Fibroblast of lung (primary cell): ENCODE measurements at regions not wholly inside any gene's neighbourhood (a gene's known extent, or its start where the extent isn't known, plus 50 kb on each side); places are given as distances from the start of the nearest gene placed in this dataset.

Source experiments
- DNase-seq, 2 donors: peaks; one replicate each; pipeline versions ENCODE4 v3.0.0 to v3.0.0-alpha.2; 2010; ENCODE audit warnings: low read depth in 2 of 2
- H2AFZ ChIP-seq: 2 replicates; pipeline ENCODE4 v1.5.1; 2012; ENCODE audit warnings: low read length, control low read depth, inconsistent platforms
- H3K27ac ChIP-seq: 2 replicates; pipeline ENCODE4 v1.5.1; 2011; ENCODE audit warnings: low read length, control low read depth; ENCODE audit not compliant: insufficient read depth
- H3K27me3 ChIP-seq: 2 replicates; pipeline ENCODE4 v1.5.1; 2011; ENCODE audit warnings: mild to moderate bottlenecking, low read length; ENCODE audit not compliant: control insufficient read depth, insufficient read depth
- H3K36me3 ChIP-seq: 2 replicates; pipeline ENCODE4 v1.5.1; 2011; ENCODE audit warnings: low read length; ENCODE audit not compliant: control insufficient read depth, insufficient read depth
- H3K4me1 ChIP-seq: 2 replicates; pipeline ENCODE4 v1.5.1; 2011; ENCODE audit warnings: low read length; ENCODE audit not compliant: control insufficient read depth, insufficient read depth; ENCODE audit errors: extremely low read depth
- H3K4me2 ChIP-seq: 2 replicates; pipeline ENCODE4 v1.5.1; 2011; ENCODE audit warnings: low read length, control low read depth; ENCODE audit not compliant: insufficient read depth; ENCODE audit errors: extremely low read depth
- H3K4me3 ChIP-seq, 4 experiments: fragments of 200-600 bp in 1 of 4; sonication (generic) in 1 of 4; replicated peaks in 1 of 4; 2 replicates each; pipeline ENCODE4 v1.5.1; 2011 to 2016; ENCODE audit warnings: low read length in 4 of 4, low read depth in 3 of 4, mild to moderate bottlenecking in 3 of 4, control low read depth in 2 of 4, inconsistent platforms in 1 of 4, mixed read lengths in 1 of 4; ENCODE audit not compliant: insufficient read depth in 1 of 4; ENCODE audit errors: control extremely low read depth in 1 of 4
- H3K79me2 ChIP-seq: 2 replicates; pipeline ENCODE4 v1.5.1; 2012; ENCODE audit warnings: mild to moderate bottlenecking, low read length, inconsistent platforms; ENCODE audit not compliant: control insufficient read depth, insufficient read depth
- H3K9ac ChIP-seq: 2 replicates; pipeline ENCODE4 v1.5.1; 2011; ENCODE audit warnings: mild to moderate bottlenecking, low read length, control low read depth; ENCODE audit not compliant: insufficient read depth
- H3K9me3 ChIP-seq: 2 replicates; pipeline ENCODE4 v1.5.1; 2012; ENCODE audit warnings: low read depth, low read length; ENCODE audit not compliant: control insufficient read depth, insufficient read depth
- H4K20me1 ChIP-seq: 2 replicates; pipeline ENCODE4 v1.5.1; 2011; ENCODE audit warnings: low read length; ENCODE audit not compliant: control insufficient read depth, insufficient read depth; ENCODE audit errors: extremely low read depth
- EZH2 ChIP-seq: IDR thresholded peaks from 2 replicates; pipeline ENCODE4 v1.5.1; 2012; ENCODE audit warnings: low read length, control low read depth, mild to moderate bottlenecking; ENCODE audit errors: missing control alignments
- TF ChIP-seq, protein P1 (sequence below), 2 donors: IDR thresholded peaks in 1 of 2; conservative IDR thresholded peaks in 1 of 2; 1 replicate in 1 of 2; 2 replicates in 1 of 2; pipeline ENCODE4 v1.5.1; 2011 to 2012; ENCODE audit warnings: low read length in 2 of 2, control low read depth in 1 of 2, inconsistent platforms in 1 of 2, low read depth in 1 of 2, mild to moderate bottlenecking in 1 of 2

- no peak overlapping the region for H2AFZ ChIP-seq
- H3K27ac ChIP-seq, result no peak overlapping the region
- H3K9me3 ChIP-seq, result no peaks in the 10 kb centered on the region
- H3K27me3 ChIP-seq, result no peaks in the 10 kb centered on the region
- no peaks in the 10 kb centered on the region for H3K79me2 ChIP-seq
- H3K36me3 ChIP-seq, result no peaks in the 10 kb centered on the region
- no peak overlapping the region for H3K9ac ChIP-seq
- no peaks in the 10 kb centered on the region for H4K20me1 ChIP-seq
- no peak for TF ChIP-seq EZH2
- TF ChIP-seq, protein P1, sequence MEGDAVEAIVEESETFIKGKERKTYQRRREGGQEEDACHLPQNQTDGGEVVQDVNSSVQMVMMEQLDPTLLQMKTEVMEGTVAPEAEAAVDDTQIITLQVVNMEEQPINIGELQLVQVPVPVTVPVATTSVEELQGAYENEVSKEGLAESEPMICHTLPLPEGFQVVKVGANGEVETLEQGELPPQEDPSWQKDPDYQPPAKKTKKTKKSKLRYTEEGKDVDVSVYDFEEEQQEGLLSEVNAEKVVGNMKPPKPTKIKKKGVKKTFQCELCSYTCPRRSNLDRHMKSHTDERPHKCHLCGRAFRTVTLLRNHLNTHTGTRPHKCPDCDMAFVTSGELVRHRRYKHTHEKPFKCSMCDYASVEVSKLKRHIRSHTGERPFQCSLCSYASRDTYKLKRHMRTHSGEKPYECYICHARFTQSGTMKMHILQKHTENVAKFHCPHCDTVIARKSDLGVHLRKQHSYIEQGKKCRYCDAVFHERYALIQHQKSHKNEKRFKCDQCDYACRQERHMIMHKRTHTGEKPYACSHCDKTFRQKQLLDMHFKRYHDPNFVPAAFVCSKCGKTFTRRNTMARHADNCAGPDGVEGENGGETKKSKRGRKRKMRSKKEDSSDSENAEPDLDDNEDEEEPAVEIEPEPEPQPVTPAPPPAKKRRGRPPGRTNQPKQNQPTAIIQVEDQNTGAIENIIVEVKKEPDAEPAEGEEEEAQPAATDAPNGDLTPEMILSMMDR (conservative IDR thresholded peaks at IDR 0.05 in 1 of 2, IDR thresholded peaks at IDR 0.05 in 1 of 2; ENCODE audit: low read depth in 1 of 2, low read length in 2 of 2), result no peak
- no peaks in the 10 kb centered on the region for H3K4me1 ChIP-seq
- no peak for DNase-seq
- H3K4me3 ChIP-seq, result no peak overlapping the region
- no peak overlapping the region for H3K4me2 ChIP-seq
Observed at GRCh38 chr2:66017763-66018162, 417.2 kb upstream of the MEIS1 start.

DNA sequence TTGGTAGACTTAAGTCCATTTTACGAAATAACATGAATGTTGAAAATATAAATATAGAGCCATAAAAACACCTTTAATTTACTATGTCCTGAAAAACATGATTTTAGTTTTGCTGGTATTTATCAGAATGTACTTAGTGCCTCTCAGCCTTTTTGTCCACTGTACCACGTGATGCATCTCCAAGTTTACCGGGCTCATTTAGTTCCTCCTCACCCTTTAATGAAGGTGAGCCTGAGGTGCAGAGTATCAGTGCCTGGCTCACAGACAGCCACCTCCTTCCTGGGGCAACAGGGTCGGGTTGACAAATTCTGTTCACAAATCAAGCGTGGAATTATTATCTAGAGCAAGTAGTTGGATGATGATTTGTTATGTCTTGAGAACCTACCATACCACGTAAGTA, 420.5 kb upstream of the MEIS1 start:
- H3K4me1 ChIP-seq, result no peaks in the 10 kb centered on the region
- TF ChIP-seq, protein P1 (conservative IDR thresholded peaks at IDR 0.05 in 1 of 2, IDR thresholded peaks at IDR 0.05 in 1 of 2; ENCODE audit: low read depth in 1 of 2, low read length in 2 of 2), result no peak
- no peak for TF ChIP-seq EZH2
- no peaks in the 10 kb centered on the region for H3K27me3 ChIP-seq
- H4K20me1 ChIP-seq, result no peaks in the 10 kb centered on the region
- no peaks in the 10 kb centered on the region for H3K79me2 ChIP-seq
- no peak for DNase-seq
- no peak overlapping the region for H3K4me3 ChIP-seq
- no peak overlapping the region for H3K4me2 ChIP-seq
- no peaks in the 10 kb centered on the region for H3K9me3 ChIP-seq
- no peak overlapping the region for H3K9ac ChIP-seq
- H3K27ac ChIP-seq, result no peak overlapping the region
- no peak overlapping the region for H2AFZ ChIP-seq
- no peaks in the 10 kb centered on the region for H3K36me3 ChIP-seq

DNA sequence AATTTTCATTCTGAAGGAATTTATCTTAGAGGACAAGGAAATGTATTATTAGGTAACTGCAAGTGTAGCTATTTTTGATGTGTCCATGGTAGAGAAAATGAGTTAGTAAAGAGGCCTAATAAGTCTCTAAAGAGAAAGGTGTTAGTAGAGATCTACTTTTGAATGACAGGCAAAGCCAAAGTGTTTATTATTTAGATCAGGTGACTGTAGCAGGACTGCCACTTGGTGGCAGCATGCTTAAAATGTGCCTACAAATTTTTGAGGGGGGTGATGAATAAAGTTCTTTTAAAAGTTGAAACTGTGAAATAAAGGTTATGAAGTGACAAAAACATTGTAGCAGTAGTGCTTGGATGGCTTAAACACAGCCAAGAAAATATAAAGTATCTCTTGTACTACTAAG, 421.5 kb upstream of the MEIS1 start:
- H2AFZ ChIP-seq, result no peak overlapping the region
- H3K36me3 ChIP-seq, result no peaks in the 10 kb centered on the region
- H3K4me2 ChIP-seq, result no peak overlapping the region
- H3K4me1 ChIP-seq, result no peaks in the 10 kb centered on the region
- H3K4me3 ChIP-seq, result no peak overlapping the region
- no peaks in the 10 kb centered on the region for H4K20me1 ChIP-seq
- no peaks in the 10 kb centered on the region for H3K9me3 ChIP-seq
- peak in 1 of 2 donors; percentile 19 for DNase-seq
- no peaks in the 10 kb centered on the region for H3K79me2 ChIP-seq
- H3K9ac ChIP-seq, result no peak overlapping the region
- TF ChIP-seq, protein P1 (conservative IDR thresholded peaks at IDR 0.05 in 1 of 2, IDR thresholded peaks at IDR 0.05 in 1 of 2; ENCODE audit: low read depth in 1 of 2, low read length in 2 of 2), result peak in 1 of 2 donors; percentile 37
- no peak for TF ChIP-seq EZH2
- no peak overlapping the region for H3K27ac ChIP-seq
- H3K27me3 ChIP-seq, result no peaks in the 10 kb centered on the region
